NCI-H526 (cell line): ENCODE measurements at regions not wholly inside any gene's neighbourhood (a gene's known extent, or its start where the extent isn't known, plus 50 kb on each side); places are given as distances from the start of the nearest gene placed in this dataset.

Experiments used
- DNase-seq, 2 experiments: peaks; one replicate each; lab custom pipeline; 2025; lab: John Stamatoyannopoulos, UW

DNA sequence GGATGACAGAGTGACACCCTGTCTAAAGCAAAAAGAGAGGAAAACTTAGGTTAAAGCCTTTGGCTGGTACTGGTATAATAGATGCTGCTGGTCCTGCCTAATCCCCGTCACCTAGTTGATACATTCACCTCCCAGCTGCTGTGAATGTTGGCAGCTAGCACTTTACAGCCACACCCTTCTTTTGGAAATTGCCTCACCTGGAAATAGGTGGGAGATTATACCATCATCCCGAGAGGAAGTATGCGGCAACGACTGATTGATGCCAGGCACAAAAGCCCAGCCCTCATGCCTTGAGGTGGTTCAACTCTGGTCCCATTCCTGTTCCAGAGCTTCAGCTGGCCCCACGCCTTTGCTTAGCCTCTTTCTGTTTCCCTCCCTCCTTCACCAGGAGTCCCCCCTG is 53.2 kb upstream of the SIAH1 start:
- no peak for DNase-seq

DNA sequence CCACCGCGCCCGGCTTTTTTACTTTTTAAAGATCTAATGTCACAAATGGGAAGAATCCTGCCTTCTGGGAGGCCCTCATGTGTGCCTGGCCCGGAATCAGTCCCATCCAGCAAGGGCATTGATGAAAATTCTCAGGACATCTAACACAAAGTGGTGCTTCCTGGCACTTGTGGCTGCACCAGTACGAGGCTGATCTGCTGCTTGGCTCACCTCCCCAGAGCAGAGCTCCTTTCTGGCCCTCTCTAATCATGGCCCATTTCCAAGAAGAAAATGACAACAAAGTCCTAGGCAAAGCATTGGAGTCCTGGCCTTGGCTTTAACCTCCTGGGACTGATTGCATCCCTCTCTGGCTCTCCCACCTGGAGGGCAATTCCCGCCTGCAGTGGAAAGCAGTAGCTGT is 50.7 kb upstream of the SIAH1 start:
- DNase-seq: no peak

DNA sequence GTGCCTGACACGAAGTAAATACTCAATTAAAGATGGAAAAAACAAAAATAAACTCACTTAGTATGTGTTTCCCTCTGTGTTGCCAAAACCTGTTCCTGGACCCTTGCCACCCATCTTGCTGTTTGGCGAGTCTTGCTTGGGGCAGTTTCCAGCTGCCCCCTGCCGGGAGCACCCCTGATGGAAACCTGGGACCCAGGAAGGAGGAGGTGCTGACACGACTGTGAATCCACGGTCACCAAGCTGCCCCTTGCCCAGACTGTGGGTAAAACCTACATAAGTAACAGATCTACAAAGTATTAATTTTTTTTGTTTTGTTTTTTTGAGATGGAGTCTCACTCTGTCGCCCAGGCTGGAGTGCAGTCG is 50.1 kb upstream of the SIAH1 start:
- DNase-seq: no peak
